Activated naive CD4-positive, alpha-beta T cell treated with anti-CD3 and anti-CD28 coated beads for 36 hours (primary cell): ENCODE measurements at regions not wholly inside any gene's neighbourhood (a gene's known extent, or its start where the extent isn't known, plus 50 kb on each side); places are given as distances from the start of the nearest gene placed in this dataset.
"Not testable (repeated sequence)": the region's sequence is repeated elsewhere in the genome, so short reads cannot be mapped to it uniquely, and the experiment has no call there.

Experiments
- CTCF ChIA-PET: fragments of 350-600 bp; sonication (Branson Sonifier 250); formaldehyde crosslinking; loops from one replicate; lab custom pipeline; 2021; ENCODE audit warnings: antibody characterized with exemption; lab: Charles Lee
- DNase-seq: peaks from one replicate; pipeline ENCODE4 v3.0.0-alpha.2; 2020
- H3K27ac Mint-ChIP-seq: one replicate; pipeline ENCODE4 v1.8.0; 2021; ENCODE audit warnings: mild to moderate bottlenecking, mixed read lengths
- H3K27me3 Mint-ChIP-seq: one replicate; pipeline ENCODE4 v1.8.0; 2021; ENCODE audit warnings: low read depth, mixed read lengths
- H3K36me3 Mint-ChIP-seq: one replicate; pipeline ENCODE4 v1.8.0; 2021; ENCODE audit warnings: low read depth, mixed read lengths
- H3K4me1 Mint-ChIP-seq: one replicate; pipeline ENCODE4 v1.8.0; 2021; ENCODE audit warnings: low read depth, mixed read lengths
- H3K4me3 Mint-ChIP-seq: one replicate; pipeline ENCODE4 v1.8.0; 2021; ENCODE audit warnings: mild to moderate bottlenecking, moderate library complexity, mixed read lengths
- H3K9me3 Mint-ChIP-seq: one replicate; pipeline ENCODE4 v1.8.0; 2021; ENCODE audit warnings: mixed read lengths
- intact Hi-C: fragments of 100-400 bp; cut with micrococcal nuclease; formaldehyde crosslinking; loops from one replicate; pipeline ENCODE4 v1.15.1; 2023

DNA sequence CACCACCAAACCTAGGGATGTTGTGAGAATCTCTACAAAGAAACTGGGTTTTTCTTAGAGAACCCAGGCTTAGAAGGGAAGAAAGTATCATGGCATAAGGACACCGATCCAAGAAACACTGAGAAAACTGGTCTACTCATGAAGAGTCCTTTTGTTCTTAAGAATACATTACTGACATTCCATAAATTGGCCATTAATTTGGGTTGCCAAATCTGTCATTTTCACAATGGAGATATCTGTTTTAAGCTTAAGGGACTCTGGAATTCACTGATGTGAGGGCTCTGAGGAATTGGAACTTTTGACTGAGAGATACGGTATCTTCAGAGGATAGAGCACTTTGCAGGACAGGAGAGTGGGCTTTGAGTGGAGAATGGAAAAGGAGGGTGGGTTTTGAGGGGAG is 315.3 kb upstream of the ZNF608 start:
- Mint-ChIP-seq H3K36me3 (no peaks in the 10 kb centered on the region), H3K4me3 (no peak overlapping the region), H3K27ac (no peak overlapping the region), H3K9me3 (peaks cover 3% of the 10 kb centered on the region), H3K4me1 (no peaks in the 10 kb centered on the region), H3K27me3 (no peaks in the 10 kb centered on the region)
- DNase-seq = no peak
- CTCF ChIA-PET = no interaction called here
- intact Hi-C loops = no loop called here

DNA sequence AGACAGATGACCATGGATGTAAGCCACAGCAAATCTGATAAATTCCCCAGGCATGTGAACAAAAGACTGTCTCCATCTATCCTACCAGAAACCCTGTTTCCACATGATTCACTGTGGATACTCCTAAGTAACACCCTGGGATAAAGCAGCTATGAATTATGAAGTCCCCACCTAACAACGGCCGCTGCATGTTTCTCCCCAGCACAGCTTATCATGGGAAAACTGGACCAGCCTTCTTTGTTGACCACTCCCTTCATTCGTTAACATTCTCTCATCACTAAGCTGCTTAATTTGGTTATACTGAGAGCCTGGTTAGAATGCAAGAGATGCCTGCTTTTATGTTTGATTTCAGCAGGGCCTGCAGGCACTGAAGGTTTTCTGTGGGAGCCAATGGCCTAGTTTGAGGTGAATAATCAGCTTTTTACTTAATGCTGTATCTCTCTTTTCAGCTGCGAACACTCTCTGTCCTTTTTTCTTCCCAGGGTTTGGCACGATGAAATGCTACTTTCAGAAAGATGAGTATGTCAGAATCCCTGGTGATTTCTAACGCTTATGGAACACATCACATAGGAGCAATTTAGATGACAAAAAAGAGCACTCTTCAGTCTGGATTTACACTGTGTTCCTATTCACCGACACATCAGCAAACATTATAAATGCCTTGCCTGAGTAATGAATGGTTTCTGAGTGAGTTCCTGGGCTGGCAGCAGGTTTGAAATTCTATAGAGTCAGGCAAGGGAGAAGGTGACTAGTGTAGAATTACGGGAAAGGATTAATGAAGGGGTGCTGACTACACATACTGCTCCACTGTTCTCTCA is 318.4 kb upstream of the ZNF608 start:
- no peak for DNase-seq
- Mint-ChIP-seq H3K36me3 (no peaks in the 10 kb centered on the region), H3K9me3 (peaks cover 7% of the 10 kb centered on the region), H3K4me1 (no peaks in the 10 kb centered on the region), H3K27ac (no peak overlapping the region), H3K27me3 (no peaks in the 10 kb centered on the region), H3K4me3 (no peak overlapping the region)
- CTCF ChIA-PET = interaction anchor here (0.6 kb wide), 1 partner anchor 1201 kb away, joined by 3 read pairs; no protein-coding TSS in a partner anchor
- intact Hi-C loops = no loop called here

DNA sequence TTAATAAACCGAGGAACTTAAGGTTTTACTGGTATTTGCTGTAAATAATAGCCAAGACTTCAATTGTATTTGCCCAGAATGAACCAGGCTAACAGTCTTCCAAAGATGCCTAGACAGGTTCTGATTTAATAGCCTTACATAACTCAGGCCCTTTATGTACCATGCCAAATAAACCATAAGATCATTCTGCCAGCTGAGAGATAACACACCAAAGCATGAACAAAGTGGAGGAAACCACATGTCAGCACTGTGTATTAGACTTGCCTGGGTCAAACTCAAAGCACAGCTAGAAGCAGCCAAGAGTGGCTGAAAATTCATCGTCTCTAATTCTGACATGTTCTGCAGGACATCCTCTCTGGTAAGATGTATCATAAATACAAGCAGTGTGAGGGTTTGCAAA is 319.3 kb upstream of the ZNF608 start:
- no peak for DNase-seq
- Mint-ChIP-seq H3K27ac (no peak overlapping the region), H3K36me3 (no peaks in the 10 kb centered on the region), H3K4me1 (no peaks in the 10 kb centered on the region), H3K27me3 (no peaks in the 10 kb centered on the region), H3K4me3 (no peak overlapping the region), H3K9me3 (peaks cover 8% of the 10 kb centered on the region)
- intact Hi-C loops = no loop called here
- CTCF ChIA-PET = interaction anchor here (0.6 kb wide), 1 partner anchor 1202 kb away, joined by 3 read pairs; no protein-coding TSS in a partner anchor

DNA sequence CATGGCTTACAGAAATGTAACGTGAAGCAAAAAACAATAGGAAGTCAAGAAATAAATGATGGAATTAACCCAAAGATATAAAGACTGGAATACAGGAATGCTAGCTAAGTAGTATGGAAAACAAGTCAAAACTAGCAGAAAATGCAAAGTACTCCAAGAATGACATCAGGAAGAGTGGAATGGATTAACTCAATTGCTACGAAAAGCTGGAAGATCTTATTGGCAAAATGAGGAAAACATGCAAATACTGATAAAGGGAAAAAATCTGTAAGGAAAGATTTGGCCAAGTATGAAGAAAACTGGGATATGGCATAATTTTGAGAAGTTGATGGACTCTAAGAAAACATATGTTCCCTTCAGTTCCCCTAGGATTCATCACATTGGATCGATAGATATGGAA is 324.5 kb upstream of the ZNF608 start:
- Mint-ChIP-seq H3K27ac (no peak overlapping the region), H3K4me3 (no peak overlapping the region), H3K27me3 (no peaks in the 10 kb centered on the region), H3K36me3 (no peaks in the 10 kb centered on the region), H3K4me1 (no peaks in the 10 kb centered on the region), H3K9me3 (peaks cover 15% of the 10 kb centered on the region)
- DNase-seq = no peak
- intact Hi-C loops = no loop called here
- CTCF ChIA-PET = no interaction called here

DNA sequence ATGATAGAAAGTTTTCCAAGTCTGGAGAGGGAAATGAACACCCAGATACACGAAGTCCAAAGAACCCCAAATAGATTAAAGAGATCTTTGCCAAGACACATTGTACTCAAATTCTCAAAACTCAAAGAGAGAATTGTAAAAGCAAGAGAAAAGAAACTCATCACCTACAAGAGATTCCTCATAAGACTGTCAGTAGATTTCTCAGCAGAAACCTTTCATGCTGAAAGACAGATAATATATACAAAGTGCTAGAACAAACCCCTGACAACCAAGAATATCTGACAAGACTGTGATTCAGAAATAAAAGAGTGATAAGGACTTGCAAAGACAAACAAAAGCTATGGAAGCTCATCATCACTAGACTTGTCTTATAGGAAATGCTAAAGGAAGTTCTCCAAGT is 326.7 kb upstream of the ZNF608 start:
- no peaks in the 10 kb centered on the region for H3K36me3 Mint-ChIP-seq
- DNase-seq = no peak
- CTCF ChIA-PET = no interaction called here
- H3K4me1 Mint-ChIP-seq = no peaks in the 10 kb centered on the region
- H3K9me3 Mint-ChIP-seq = peaks cover 18% of the 10 kb centered on the region
- no peak overlapping the region for H3K4me3 Mint-ChIP-seq
- no peaks in the 10 kb centered on the region for H3K27me3 Mint-ChIP-seq
- no peak overlapping the region for H3K27ac Mint-ChIP-seq
- intact Hi-C loops = no loop called here

DNA sequence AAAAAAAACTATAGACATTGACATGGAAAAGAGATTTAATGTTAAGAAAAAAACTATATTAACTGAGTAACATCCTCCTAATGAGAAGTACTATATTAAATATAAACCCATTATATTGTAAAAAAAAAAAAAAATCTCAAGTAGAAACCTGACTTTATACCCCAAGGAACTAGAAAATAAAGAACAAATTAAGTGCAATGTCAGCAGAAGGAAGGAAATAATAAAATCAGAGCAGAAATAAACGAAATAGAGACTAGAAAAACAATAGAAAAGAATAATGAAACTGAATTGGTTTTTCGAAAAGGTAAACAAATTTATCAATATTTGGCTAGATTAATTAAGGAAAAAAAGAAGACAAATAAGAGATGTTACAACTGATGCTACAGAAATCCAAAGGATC is 329.1 kb upstream of the ZNF608 start:
- Mint-ChIP-seq H3K36me3 (no peaks in the 10 kb centered on the region), H3K27me3 (no peaks in the 10 kb centered on the region), H3K4me1 (no peaks in the 10 kb centered on the region), H3K9me3 (peaks cover 13% of the 10 kb centered on the region), H3K4me3 (no peak overlapping the region), H3K27ac (no peak overlapping the region)
- intact Hi-C loops = no loop called here
- CTCF ChIA-PET = no interaction called here
- DNase-seq = no peak

DNA sequence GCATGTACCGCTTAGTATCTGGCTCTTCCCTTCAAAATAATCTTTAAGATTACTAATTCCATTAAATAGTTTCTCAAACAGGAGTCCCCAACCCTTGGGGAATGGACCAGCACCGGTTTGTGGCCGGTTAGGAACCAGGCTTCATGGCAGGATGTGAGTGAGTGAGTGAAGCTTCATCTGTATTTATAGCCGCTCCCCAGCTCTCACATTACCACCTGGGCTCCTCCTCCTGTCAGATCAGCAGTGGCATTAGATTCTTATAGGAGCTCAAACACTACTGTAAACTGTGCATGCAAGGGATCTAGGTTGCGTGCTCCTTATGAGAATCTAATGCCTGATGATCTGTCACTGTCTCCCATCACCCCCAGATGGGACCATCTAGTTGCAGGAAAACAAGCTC is 332.6 kb upstream of the ZNF608 start:
- H3K9me3 Mint-ChIP-seq, H3K27ac Mint-ChIP-seq, H3K4me1 Mint-ChIP-seq, CTCF ChIA-PET, H3K36me3 Mint-ChIP-seq, H3K27me3 Mint-ChIP-seq, H3K4me3 Mint-ChIP-seq, intact Hi-C loops, DNase-seq: not testable (repeated sequence)

DNA sequence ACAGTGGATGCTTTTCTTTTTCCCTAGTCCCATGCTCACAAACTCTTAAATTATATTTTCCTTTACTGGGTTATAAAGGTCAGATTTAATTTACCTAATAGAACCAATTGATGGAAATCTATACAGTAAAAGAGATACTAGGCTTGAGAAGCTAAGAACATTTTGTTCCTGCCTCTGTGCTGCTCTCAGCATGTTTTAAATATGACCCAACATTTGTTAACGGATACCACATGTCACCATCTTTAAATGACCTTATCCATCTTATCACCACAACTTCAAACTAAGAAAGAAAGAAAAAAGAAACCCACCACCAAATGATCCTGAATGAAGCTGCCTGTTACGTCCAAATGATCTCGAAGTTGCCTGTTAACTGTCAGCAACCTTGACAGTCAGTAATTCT is 334.7 kb upstream of the ZNF608 start:
- Mint-ChIP-seq H3K4me1 (no peaks in the 10 kb centered on the region), H3K27me3 (no peaks in the 10 kb centered on the region), H3K36me3 (no peaks in the 10 kb centered on the region), H3K27ac (no peak overlapping the region), H3K4me3 (no peak overlapping the region), H3K9me3 (peaks cover 3% of the 10 kb centered on the region)
- DNase-seq = no peak
- CTCF ChIA-PET = no interaction called here
- intact Hi-C loops = no loop called here

DNA sequence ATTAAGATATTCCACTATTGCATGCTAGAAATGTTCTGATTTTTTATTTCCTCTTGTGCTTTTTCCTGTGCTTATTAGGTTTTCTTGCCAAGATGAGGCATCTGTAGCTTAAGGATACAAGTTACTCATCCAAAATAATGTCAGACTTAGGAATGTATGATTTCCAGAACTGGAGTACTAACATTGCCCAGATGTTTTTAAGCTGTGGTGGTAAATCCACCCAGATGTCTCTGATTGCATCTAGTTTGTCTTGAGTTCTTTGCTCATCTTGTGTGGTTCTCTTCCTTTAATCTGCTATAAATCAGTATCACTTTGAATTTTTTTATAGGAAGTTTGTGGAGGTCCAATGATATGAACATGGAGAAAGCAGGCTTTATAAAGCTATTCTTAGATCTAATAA is 337.5 kb upstream of the ZNF608 start:
- DNase-seq = no peak
- Mint-ChIP-seq H3K4me3 (no peak overlapping the region), H3K36me3 (no peaks in the 10 kb centered on the region), H3K27ac (no peak overlapping the region), H3K4me1 (no peaks in the 10 kb centered on the region), H3K27me3 (no peaks in the 10 kb centered on the region), H3K9me3 (no peaks in the 10 kb centered on the region)
- CTCF ChIA-PET = no interaction called here
- intact Hi-C loops = no loop called here

DNA sequence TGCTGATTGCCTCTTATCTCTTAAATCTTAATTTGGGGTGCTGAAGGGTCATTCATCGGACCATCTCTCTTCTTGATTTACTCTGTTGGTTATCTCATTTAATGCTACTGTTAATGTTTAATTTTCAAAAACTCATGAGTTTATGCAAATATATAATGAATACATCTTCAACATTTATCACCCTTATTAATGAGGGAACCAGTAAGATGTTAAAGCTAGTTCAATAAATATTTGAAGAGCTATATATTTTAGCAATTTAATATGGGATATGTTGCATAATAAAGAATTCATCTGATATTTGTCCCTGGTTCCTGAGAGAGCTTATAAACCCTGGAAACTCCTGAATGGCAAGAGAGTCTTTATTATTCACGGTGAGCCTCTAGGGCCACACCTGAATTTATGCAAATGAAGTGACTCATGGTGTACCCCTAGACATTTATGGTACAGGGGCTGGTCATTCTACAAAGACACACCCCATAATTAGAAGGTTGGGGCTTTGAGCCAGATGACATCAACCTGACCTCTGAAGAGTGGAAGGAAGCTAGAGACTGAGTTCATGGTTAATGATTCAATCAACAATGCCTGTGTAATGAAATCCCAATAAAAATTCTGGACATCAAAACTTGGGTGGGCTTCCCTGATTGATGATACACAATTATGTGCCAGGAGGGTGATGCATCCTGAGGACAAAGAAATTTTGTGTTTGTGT is 339.5 kb upstream of the ZNF608 start:
- DNase-seq = no peak
- Mint-ChIP-seq H3K9me3 (peaks cover 2% of the 10 kb centered on the region), H3K27me3 (no peaks in the 10 kb centered on the region), H3K4me3 (no peak overlapping the region), H3K4me1 (no peaks in the 10 kb centered on the region), H3K36me3 (no peaks in the 10 kb centered on the region), H3K27ac (no peak overlapping the region)
- CTCF ChIA-PET = no interaction called here
- intact Hi-C loops = no loop called here

DNA sequence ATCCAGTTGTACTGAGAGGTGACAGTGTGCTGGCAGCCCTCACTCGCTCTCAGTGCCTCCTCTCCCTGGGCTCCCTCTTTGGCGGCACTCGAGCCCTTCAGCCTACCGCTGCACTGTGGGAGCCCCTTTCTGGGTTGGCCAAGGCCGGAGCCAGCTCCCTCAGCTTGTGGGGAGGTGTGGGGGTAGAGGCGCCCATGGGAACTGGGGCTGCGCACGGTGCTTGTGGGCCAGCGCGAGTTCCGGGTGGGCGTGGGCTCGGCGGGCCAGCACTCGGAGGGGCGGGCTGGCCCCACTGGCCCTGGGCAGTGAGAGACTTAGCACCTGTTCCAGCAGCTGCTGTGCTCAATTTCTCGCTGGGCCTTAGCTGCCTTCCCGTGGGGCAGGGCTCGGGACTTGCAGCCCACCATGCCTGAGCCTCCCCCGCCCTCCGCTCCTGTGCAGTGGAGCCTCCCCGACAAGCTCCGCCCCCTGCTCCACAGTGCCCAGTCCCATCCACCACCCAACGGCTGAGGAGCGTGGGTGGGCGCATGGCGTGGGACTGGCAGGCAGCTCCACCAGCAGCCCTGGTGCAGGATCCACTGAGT is 342.2 kb upstream of the ZNF608 start:
- no peak for DNase-seq
- Mint-ChIP-seq H3K9me3 (peaks cover 9% of the 10 kb centered on the region), H3K27ac (no peak overlapping the region), H3K4me1 (no peaks in the 10 kb centered on the region), H3K4me3 (no peak overlapping the region), H3K36me3 (no peaks in the 10 kb centered on the region), H3K27me3 (no peaks in the 10 kb centered on the region)
- intact Hi-C loops = no loop called here
- CTCF ChIA-PET = no interaction called here

DNA sequence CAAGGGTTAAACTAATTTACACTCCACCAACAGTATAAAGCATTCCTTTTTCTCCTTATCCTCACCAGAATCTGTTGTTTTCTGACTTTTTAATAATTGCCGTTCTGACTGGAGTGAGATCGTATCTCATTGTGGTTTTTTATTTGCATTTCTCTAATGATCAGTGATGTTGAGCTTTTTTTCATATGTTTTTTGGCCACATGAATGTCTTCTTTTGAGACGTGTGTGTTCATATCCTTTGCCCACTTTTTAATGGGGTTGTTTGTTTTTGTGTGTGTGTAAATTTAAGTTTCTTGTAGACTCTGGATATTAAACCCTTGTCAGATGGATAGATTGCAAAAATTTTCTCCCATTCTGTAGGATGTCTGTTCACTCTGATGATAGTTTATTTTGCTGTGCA is 345.7 kb upstream of the ZNF608 start:
- intact Hi-C loops = not testable (repeated sequence)

DNA sequence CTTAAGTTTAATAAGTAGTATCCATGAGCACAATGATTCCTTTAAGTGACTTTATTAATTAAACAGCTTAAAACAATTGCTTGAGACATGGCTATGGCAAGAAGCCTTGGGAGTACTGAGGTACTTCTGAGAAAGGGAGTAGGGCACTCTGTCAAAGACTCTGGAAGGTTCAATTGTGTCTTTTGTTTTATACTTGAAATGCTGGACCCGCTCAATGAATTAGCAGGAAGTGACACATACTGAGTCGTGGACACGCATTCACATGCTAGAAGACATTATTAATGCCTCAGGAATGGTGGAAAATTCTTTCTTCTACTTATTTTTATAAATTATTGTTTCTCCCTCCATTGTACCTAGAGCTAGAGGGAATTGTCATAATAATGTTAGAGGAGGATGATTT is 347.3 kb upstream of the ZNF608 start:
- Mint-ChIP-seq H3K27ac (no peak overlapping the region), H3K4me1 (no peaks in the 10 kb centered on the region), H3K27me3 (no peaks in the 10 kb centered on the region), H3K9me3 (peaks cover 14% of the 10 kb centered on the region), H3K36me3 (no peaks in the 10 kb centered on the region), H3K4me3 (no peak overlapping the region)
- intact Hi-C loops = no loop called here
- CTCF ChIA-PET = no interaction called here
- no peak for DNase-seq

More for the DNA sequence above, 345.7 kb upstream of the ZNF608 start:
- H3K4me3 Mint-ChIP-seq, H3K36me3 Mint-ChIP-seq, DNase-seq, H3K27ac Mint-ChIP-seq, H3K27me3 Mint-ChIP-seq, CTCF ChIA-PET, H3K4me1 Mint-ChIP-seq: not testable (repeated sequence)
- peaks cover 14% of the 10 kb centered on the region for H3K9me3 Mint-ChIP-seq
